HG03159 (cell line): ENCODE measurements at regions not wholly inside any gene's neighbourhood (a gene's known extent, or its start where the extent isn't known, plus 50 kb on each side); places are given as distances from the start of the nearest gene placed in this dataset.
"Not testable (repeated sequence)": the region's sequence is repeated elsewhere in the genome, so short reads cannot be mapped to it uniquely, and the experiment has no call there.

Experiments used
- ATAC-seq: cut with Tn5 transposase; IDR thresholded peaks from one replicate; pipeline ENCODE4 v1.9.1; 2021; ENCODE audit warnings: mild to moderate bottlenecking, moderate library complexity; ENCODE audit not compliant: unreplicated experiment

- no peak for ATAC-seq
These were observed 986.6 kb downstream of the ZPLD1 start for GRCh38 chr3:103421460-103421859.

GRCh38 chr3:103437883-103438282 lies 1003.1 kb downstream of the ZPLD1 start:
- ATAC-seq, result no peak

GRCh38 chr3:103440539-103441203 lies 1005.9 kb downstream of the ZPLD1 start:
- ATAC-seq, result peak; percentile 95

- ATAC-seq, result no peak
These were observed 1012.3 kb downstream of the ZPLD1 start for GRCh38 chr3:103446953-103447629.

- no peak for ATAC-seq
These were observed 1018.3 kb downstream of the ZPLD1 start for GRCh38 chr3:103453152-103453551.

- ATAC-seq, result no peak
These were observed 1025.0 kb downstream of the ZPLD1 start for GRCh38 chr3:103459815-103460214.

- no peak for ATAC-seq
These were observed 1035.7 kb downstream of the ZPLD1 start for GRCh38 chr3:103470498-103470897.

GRCh38 chr3:103494011-103494410 lies 1059.2 kb downstream of the ZPLD1 start:
- no peak for ATAC-seq

GRCh38 chr3:103494512-103494911 lies 1059.7 kb downstream of the ZPLD1 start:
- no peak for ATAC-seq

- no peak for ATAC-seq
These were observed 1060.4 kb downstream of the ZPLD1 start for GRCh38 chr3:103495186-103495585.

- no peak for ATAC-seq
These were observed 1064.5 kb downstream of the ZPLD1 start for GRCh38 chr3:103499132-103499900.

GRCh38 chr3:103499967-103500366 lies 1065.2 kb downstream of the ZPLD1 start:
- no peak for ATAC-seq

- ATAC-seq, result no peak
These were observed 1075.9 kb downstream of the ZPLD1 start for GRCh38 chr3:103510760-103511159.

GRCh38 chr3:103511891-103512290 lies 1077.1 kb downstream of the ZPLD1 start:
- peak; percentile 55 for ATAC-seq

- ATAC-seq, result no peak
These were observed 1077.8 kb downstream of the ZPLD1 start for GRCh38 chr3:103512595-103512994.

GRCh38 chr3:103513003-103513402 lies 1078.2 kb downstream of the ZPLD1 start:
- ATAC-seq, result peak; percentile 41

- ATAC-seq, result no peak
These were observed 1080.3 kb downstream of the ZPLD1 start for GRCh38 chr3:103515116-103515515.

- no peak for ATAC-seq
These were observed 1082.1 kb downstream of the ZPLD1 start for GRCh38 chr3:103516950-103517349.

- ATAC-seq, result not testable (repeated sequence)
These were observed 1096.5 kb downstream of the ZPLD1 start for GRCh38 chr3:103531327-103531726.

- no peak for ATAC-seq
These were observed 1098.2 kb downstream of the ZPLD1 start for GRCh38 chr3:103532986-103533385.

- no peak for ATAC-seq
These were observed 1119.6 kb downstream of the ZPLD1 start for GRCh38 chr3:103554451-103554850.

GRCh38 chr3:103564116-103564515 lies 1129.3 kb downstream of the ZPLD1 start:
- ATAC-seq, result not testable (repeated sequence)
